GM12878 (cell line): ENCODE measurements at regions not wholly inside any gene's neighbourhood (a gene's known extent, or its start where the extent isn't known, plus 50 kb on each side); places are given as distances from the start of the nearest gene placed in this dataset.

Experiments used
- ATAC-seq: fragments of 200-7000 bp; cut with Tn5 transposase; 3 replicates; pipeline ENCODE4 v1.9.1; 2020; ENCODE audit warnings: mild to moderate bottlenecking, moderate library complexity
- BruUV-seq: library from RNA; stranded (reverse); fragments of 400-500 nt; replicated peaks from 2 replicates; lab custom pipeline; 2021; lab: Mats Ljungman, UMichigan
- CTCF ChIA-PET: fragments of 300-600 bp; sonication (Branson Sonifier 250); formaldehyde crosslinking; extraction: SDS; loops from one replicate; lab custom pipeline; 2021; ENCODE audit warnings: inconsistent platforms; lab: Yijun Ruan, JAX
- POLR2A ChIA-PET: fragments of 350-600 bp; formaldehyde crosslinking; extraction: SDS; loops from one replicate; lab custom pipeline; 2021; ENCODE audit warnings: inconsistent platforms; lab: Charles Lee
- RAD21 ChIA-PET: fragments of 300-600 bp; sonication (Branson Sonifier 250); formaldehyde crosslinking; loops from one replicate; lab custom pipeline; 2023; ENCODE audit warnings: antibody characterized with exemption; ENCODE audit not compliant: unreplicated experiment; lab: Charles Lee
- SMC1A ChIA-PET: fragments of 300-600 bp; sonication (Branson Sonifier 250); formaldehyde crosslinking; loops from one replicate; lab custom pipeline; 2023; ENCODE audit not compliant: unreplicated experiment, uncharacterized antibody; lab: Charles Lee
- DNase-seq: peaks from one replicate; pipeline ENCODE4 v3.0.0-alpha.2; 2011; ENCODE audit warnings: low read depth, low spot score
- FAIRE-seq: peaks from 3 replicates; lab custom pipeline; 2011; peaks lifted over from hg19 to GRCh38; lab: Jason Lieb, UNC
- H2AFZ ChIP-seq: 2 replicates; pipeline ENCODE4 v1.6.0; 2011; ENCODE audit warnings: low read depth, low read length, control low read depth; ENCODE audit not compliant: control insufficient read depth
- H3K27ac ChIP-seq: 2 replicates; pipeline ENCODE4 v1.5.1; 2011; ENCODE audit warnings: control low read depth; ENCODE audit not compliant: control insufficient read depth, insufficient read depth
- H3K27me3 ChIP-seq, 2 experiments: replicated peaks in 1 of 2; 2 replicates each; pipeline versions ENCODE4 v1.6.0 to v1.6.1; 2011; ENCODE audit warnings: low read length in 1 of 2; ENCODE audit not compliant: control insufficient read depth in 2 of 2, insufficient read depth in 2 of 2
- H3K36me3 ChIP-seq, 2 experiments: 2 replicates each; pipeline ENCODE4 v1.5.1; 2011; ENCODE audit warnings: low read length in 1 of 2; ENCODE audit not compliant: control insufficient read depth in 2 of 2, insufficient read depth in 2 of 2
- H3K4me1 ChIP-seq: 2 replicates; pipeline ENCODE4 v1.6.1; 2011; ENCODE audit warnings: mild to moderate bottlenecking, low read length, moderate library complexity, mixed read lengths; ENCODE audit not compliant: control insufficient read depth, insufficient read depth
- H3K4me2 ChIP-seq: 2 replicates; pipeline ENCODE4 v1.6.0; 2011; ENCODE audit warnings: control low read depth; ENCODE audit not compliant: control insufficient read depth, insufficient read depth
- H3K4me3 ChIP-seq: fragments of 200-600 bp; sonication (generic); 2 replicates; pipeline ENCODE4 v1.5.1; 2016
- H3K79me2 ChIP-seq: 2 replicates; pipeline ENCODE4 v1.6.0; 2011; ENCODE audit warnings: low read length; ENCODE audit not compliant: control insufficient read depth, insufficient read depth
- H3K9ac ChIP-seq: 2 replicates; pipeline ENCODE4 v1.8.0; 2011; ENCODE audit warnings: low read length, control low read depth, mixed read lengths; ENCODE audit not compliant: control insufficient read depth, insufficient read depth
- H3K9me3 ChIP-seq: replicated peaks from 3 replicates; pipeline ENCODE4 v1.5.1; 2011; ENCODE audit warnings: mild to moderate bottlenecking, low read length; ENCODE audit not compliant: control insufficient read depth, insufficient read depth
- H4K20me1 ChIP-seq: 2 replicates; pipeline ENCODE4 v1.6.0; 2011; ENCODE audit not compliant: control insufficient read depth, insufficient read depth
- CEBPZ ChIP-seq: fragments of 150-350 bp; IDR thresholded peaks from 2 replicates; pipeline ENCODE4 v1.6.1; 2016; ENCODE audit warnings: low read depth, low read length
- EP300 ChIP-seq, 2 experiments: fragments of 150-350 bp in 1 of 2; IDR thresholded peaks; 2 replicates each; pipeline ENCODE4 v1.6.1; 2011 to 2012; ENCODE audit warnings: low read depth in 2 of 2, low read length in 2 of 2, borderline replicate concordance in 1 of 2, improper control_type of control experiment in 1 of 2, inconsistent platforms in 1 of 2; ENCODE audit not compliant: control insufficient read depth in 1 of 2
- FOS ChIP-seq: IDR thresholded peaks from 3 replicates; pipeline ENCODE4 v1.6.1; 2011; ENCODE audit warnings: borderline replicate concordance; ENCODE audit not compliant: insufficient read length; ENCODE audit errors: extremely low read depth
- JUNB ChIP-seq: IDR thresholded peaks from 2 replicates; pipeline ENCODE4 v1.6.1; 2016; ENCODE audit warnings: antibody characterized with exemption, mild to moderate bottlenecking
- PAX8 ChIP-seq: fragments of 450-650 bp; IDR thresholded peaks from 2 replicates; pipeline ENCODE4 v1.6.1; 2017; ENCODE audit warnings: mild to moderate bottlenecking, moderate library complexity
- REST ChIP-seq: IDR thresholded peaks from 2 replicates; pipeline ENCODE4 v1.6.1; 2012; ENCODE audit warnings: mild to moderate bottlenecking, low read depth, low read length
- TAF1 ChIP-seq: IDR thresholded peaks from 2 replicates; pipeline ENCODE4 v1.6.1; 2011; ENCODE audit warnings: mild to moderate bottlenecking, low read depth, low read length, borderline replicate concordance
- TBL1XR1 ChIP-seq: IDR thresholded peaks from 2 replicates; pipeline ENCODE4 v1.6.1; 2012; ENCODE audit warnings: low read depth, low read length, improper control_type of control experiment
- WRNIP1 ChIP-seq: IDR thresholded peaks from 2 replicates; pipeline ENCODE4 v1.6.1; 2011; ENCODE audit warnings: low read depth, low read length, improper control_type of control experiment, borderline replicate concordance
- ZBTB40 ChIP-seq: fragments of 450-650 bp; IDR thresholded peaks from 2 replicates; pipeline ENCODE4 v1.6.1; 2016; ENCODE audit warnings: mild to moderate bottlenecking, moderate library complexity, borderline replicate concordance
- ZNF207 ChIP-seq: fragments of 450-650 bp; IDR thresholded peaks from 2 replicates; pipeline ENCODE4 v1.6.1; 2014; ENCODE audit warnings: antibody characterized with exemption, mild to moderate bottlenecking, borderline replicate concordance
- ZNF24 ChIP-seq: fragments of 450-650 bp; IDR thresholded peaks from 2 replicates; pipeline ENCODE4 v1.6.1; 2017; ENCODE audit warnings: antibody characterized with exemption, mild to moderate bottlenecking
- WGBS: methylation state at CpG from one replicate; pipeline ENCODE4 v1.1.6; 2016; ENCODE audit warnings: low lambda C conversion rate; ENCODE audit not compliant: insufficient replicate concordance, insufficient coverage; ENCODE audit errors: missing lambda C conversion rate; 5-methylcytosine and 5-hydroxymethylcytosine counted together
- in situ Hi-C: fragments of 300-500 bp; cut with MboI; formaldehyde crosslinking; loops from 9 replicates; pipeline ENCODE4 v1.14.3; 2018; ENCODE audit warnings: mixed read lengths
- intact Hi-C: fragments of 100-400 bp; cut with micrococcal nuclease; formaldehyde crosslinking; loops from one replicate; pipeline ENCODE4 v1.14.2; 2022; ENCODE audit not compliant: unreplicated experiment

GRCh38 chr4:144868309-144868708 is 222.4 kb downstream of the HHIP start:
- Histone ChIP-seq H4K20me1 (no peaks in the 10 kb centered on the region), H3K9me3 (no peaks in the 10 kb centered on the region), H3K27ac (no peak overlapping the region), H2AFZ (no peak overlapping the region), H3K4me3 (no peak overlapping the region), H3K36me3 (no peaks in the 10 kb centered on the region), H3K4me1 (no peaks in the 10 kb centered on the region), H3K27me3 (no peaks in the 10 kb centered on the region), H3K79me2 (no peaks in the 10 kb centered on the region), H3K4me2 (no peak overlapping the region)
- no TSS peak for BruUV-seq
- ChIA-PET CTCF (interaction anchor here (0.7 kb wide), 1 partner anchor 11 kb away, joined by 4 read pairs; no protein-coding TSS in a partner anchor), POLR2A (no interaction called here), RAD21 (no interaction called here), SMC1A (interaction anchor here (0.7 to 1.5 kb wide), 3 partner anchors 31 to 79 kb away, joined by 3 read pairs; no protein-coding TSS in a partner anchor)
- DNase-seq: no peak
- in situ Hi-C loops: no loop called here
- ATAC-seq: no peak
- FAIRE-seq: no peak
- TF ChIP-seq PAX8 (no peak), JUNB (no peak), ZNF24 (no peak), FOS (no peak), WRNIP1 (no peak), ZNF207 (no peak), ZBTB40 (no peak), CEBPZ (no peak), TAF1 (no peak), REST (no peak), TBL1XR1 (no peak), EP300 (IDR thresholded peaks at IDR 0.05; ENCODE audit: borderline replicate concordance in 1 of 2, control insufficient read depth in 1 of 2, low read depth in 2 of 2, low read length in 2 of 2) (no peak)
- TF ChIP-seq, all 136 proteins: peak for 0
- intact Hi-C loops: no loop called here
- WGBS: 63% methylated on average over 2 of the region's 2 CpGs
- H3K9ac ChIP-seq: no peak overlapping the region
